ENCODE measurements at regions not wholly inside any gene's neighbourhood (a gene's known extent, or its start where the extent isn't known, plus 50 kb on each side); places are given as distances from the start of the nearest gene placed in this dataset.
A peak's percentile ranks its signal among the peaks of the same experiment; 100 is the strongest.

DNA sequence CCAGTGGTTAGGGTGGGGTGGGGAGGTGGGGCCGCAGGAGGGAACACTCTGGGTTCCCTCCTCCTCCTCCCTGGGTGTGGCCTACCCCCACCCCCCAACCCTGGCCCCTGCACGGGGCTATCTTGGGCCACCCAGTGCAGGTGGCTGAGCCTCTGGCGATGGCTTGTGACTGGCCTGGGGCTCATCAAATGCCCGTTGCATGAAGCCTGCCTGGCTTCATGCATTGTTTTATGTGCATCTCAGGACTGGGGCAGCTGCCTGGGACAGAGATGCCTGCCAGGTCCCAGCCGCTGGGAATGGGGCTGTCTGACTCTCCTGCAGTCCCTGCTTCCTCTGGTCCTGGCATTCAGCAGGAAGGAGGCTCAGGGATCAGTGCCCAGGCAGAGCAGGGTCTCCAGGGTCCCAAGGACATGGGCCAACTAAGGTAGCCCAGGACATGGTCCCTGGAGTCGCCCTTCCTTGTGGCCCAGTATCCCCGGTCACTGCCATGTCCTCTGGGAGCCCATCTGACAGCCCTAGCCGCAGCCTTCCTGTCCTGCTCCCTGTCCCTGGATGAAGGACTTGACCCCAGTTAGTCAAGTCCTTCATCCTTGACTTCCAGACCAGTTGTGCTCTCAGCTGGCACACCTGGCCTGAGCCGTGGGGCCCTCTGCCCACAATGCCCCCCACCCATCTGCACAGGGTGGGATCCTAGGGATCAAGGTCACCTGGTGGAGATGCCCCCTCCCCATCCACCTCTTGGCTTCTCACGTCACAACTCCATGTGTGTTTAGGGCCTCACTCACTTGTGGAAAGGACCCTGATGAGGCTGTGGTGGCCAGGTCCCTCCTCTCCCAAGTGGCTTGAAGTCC is 112.1 kb upstream of the FGF3 start:
- Histone ChIP-seq H3K36me3 (ENCODE audit: control insufficient read depth, insufficient read depth, low read length, severe bottlenecking) (no peaks in the 10 kb centered on the region), H3K4me3 (ENCODE audit: low read length) (no peak overlapping the region), H3K27me3 (replicated peaks; ENCODE audit: control insufficient read depth, insufficient read depth, low read length) (peaks cover 51% of the 10 kb centered on the region), H3K9me3 (ENCODE audit: control insufficient read depth, low read length) (peaks cover 13% of the 10 kb centered on the region), H3K4me1 (ENCODE audit: control insufficient read depth, insufficient read depth, low read length) (no peaks in the 10 kb centered on the region), H3K9ac (ENCODE audit: low read length) (no peak overlapping the region)
- DNase-seq (ENCODE audit: low read depth), result no peak

DNA sequence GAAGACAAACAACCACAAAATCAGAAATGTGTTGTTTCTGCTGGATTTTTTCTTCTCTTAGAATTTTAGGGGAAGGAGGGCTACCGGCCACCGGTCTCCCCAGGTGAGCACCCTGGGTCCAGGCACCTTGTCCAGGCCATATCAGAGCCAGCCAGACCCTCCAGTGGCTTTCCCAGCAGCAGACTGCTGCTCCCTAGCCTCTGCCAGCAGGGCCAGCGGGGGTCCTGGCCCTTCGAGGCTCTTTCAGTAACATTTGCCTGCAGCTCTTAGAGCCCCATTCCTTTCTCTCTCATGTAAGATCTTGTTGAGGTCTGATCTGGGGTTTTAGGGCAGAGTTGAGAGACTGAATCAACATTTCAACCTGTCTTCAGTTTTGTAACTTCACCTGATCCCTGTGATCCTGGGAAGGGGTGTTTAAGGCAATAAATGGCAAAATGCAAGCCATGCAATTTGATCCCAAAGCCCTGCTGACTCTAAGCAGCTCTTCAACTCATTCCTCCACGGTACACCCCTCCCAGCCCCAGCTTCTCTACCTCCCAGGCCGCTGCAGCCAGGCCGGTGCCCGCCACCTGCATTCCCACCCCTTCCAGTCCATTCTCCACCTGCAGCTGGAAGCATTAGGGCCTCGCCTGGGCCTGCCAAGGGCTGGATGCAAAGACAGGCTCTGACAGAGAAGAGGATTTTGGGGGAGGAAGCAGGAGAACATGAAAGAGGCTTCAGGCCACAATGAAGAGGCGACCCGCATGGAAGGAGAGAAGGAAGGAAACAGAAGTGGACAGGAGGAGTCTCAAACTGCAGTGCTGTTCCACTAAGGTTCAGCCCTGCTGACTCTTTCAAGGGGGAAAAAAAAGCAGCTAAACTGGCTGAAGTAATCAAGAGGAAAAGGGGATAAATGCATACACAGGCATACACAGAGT is 113.0 kb upstream of the FGF3 start:
- H3K4me3 ChIP-seq (ENCODE audit: low read length), result no peak overlapping the region

DNA sequence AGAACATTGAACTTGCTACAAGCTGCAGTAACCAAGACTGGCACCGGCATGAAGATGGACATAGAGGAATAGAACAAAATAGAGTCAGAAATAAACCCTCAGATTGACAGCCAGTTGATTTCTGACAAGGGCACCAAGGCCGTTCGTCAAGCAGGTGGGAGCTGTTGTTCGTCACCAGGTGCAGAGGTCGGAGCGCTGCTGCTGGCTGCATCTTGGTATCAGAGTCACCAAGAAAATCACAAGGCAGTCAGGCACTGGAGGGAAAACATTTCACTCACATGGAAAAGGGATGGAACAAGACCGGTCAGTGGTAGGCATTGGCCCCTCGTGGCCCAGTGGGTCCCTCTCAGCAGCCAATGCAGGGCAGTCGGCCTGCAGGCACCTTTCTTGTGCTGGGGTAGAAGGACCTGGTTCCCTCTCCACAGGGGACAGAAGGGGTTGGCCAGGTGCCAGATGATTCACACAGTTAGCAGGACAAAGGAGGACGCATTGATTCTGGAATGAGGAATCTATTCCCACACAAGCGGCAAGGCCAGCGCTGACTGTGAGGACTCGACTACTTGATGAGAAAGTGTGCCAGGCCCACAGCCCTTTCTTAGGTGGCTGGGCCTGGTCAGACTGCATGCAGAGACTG is 115.8 kb upstream of the FGF3 start:
- DNase-seq (ENCODE audit: low read depth), result no peak
- H3K4me3 ChIP-seq (ENCODE audit: low read length), result no peak overlapping the region
- H3K9ac ChIP-seq (ENCODE audit: low read length), result no peak overlapping the region
- no peaks in the 10 kb centered on the region for H3K36me3 ChIP-seq (ENCODE audit: control insufficient read depth, insufficient read depth, low read length, severe bottlenecking)
- H3K4me1 ChIP-seq (ENCODE audit: control insufficient read depth, insufficient read depth, low read length), result peaks cover 9% of the 10 kb centered on the region
- H3K9me3 ChIP-seq (ENCODE audit: control insufficient read depth, low read length), result no peaks in the 10 kb centered on the region
- peaks cover 21% of the 10 kb centered on the region for H3K27me3 ChIP-seq (replicated peaks; ENCODE audit: control insufficient read depth, insufficient read depth, low read length)

More for the DNA sequence above, 113.0 kb upstream of the FGF3 start:
- Histone ChIP-seq H3K9me3 (ENCODE audit: control insufficient read depth, low read length) (peaks cover 13% of the 10 kb centered on the region), H3K9ac (ENCODE audit: low read length) (no peak overlapping the region), H3K36me3 (ENCODE audit: control insufficient read depth, insufficient read depth, low read length, severe bottlenecking) (no peaks in the 10 kb centered on the region), H3K27me3 (replicated peaks; ENCODE audit: control insufficient read depth, insufficient read depth, low read length) (peaks cover 46% of the 10 kb centered on the region), H3K4me1 (ENCODE audit: control insufficient read depth, insufficient read depth, low read length) (no peaks in the 10 kb centered on the region)
- no peak for DNase-seq (ENCODE audit: low read depth)

DNA sequence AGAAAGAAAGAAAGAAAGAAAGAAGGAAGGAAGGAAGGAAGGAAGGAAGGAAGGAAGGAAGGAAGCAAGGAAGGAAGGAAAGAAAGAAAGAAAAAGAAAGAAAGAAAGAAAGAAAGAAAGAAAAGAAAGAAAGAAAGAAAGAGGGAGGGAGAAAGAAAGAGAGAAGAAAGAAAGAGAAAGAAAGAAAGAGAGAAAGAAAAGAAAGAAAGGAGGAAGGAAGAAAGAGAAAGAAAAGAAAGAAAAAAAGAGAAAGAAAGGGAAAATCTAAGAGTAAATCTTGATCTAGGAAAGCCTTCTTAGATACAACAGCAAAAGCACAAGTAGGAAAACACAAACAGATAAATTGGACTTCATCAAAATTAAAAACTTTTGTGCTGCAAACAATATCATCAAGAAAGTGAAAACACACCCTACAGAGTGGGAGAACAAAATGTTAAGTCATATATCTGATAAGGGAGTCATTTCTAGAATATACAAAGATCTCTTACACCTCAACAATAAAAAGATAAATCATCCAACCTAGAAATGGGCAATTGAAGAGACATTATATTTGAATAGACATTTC is 116.8 kb upstream of the FGF3 start:
- Histone ChIP-seq H3K27me3 (replicated peaks; ENCODE audit: control insufficient read depth, insufficient read depth, low read length) (peaks cover 15% of the 10 kb centered on the region), H3K36me3 (ENCODE audit: control insufficient read depth, insufficient read depth, low read length, severe bottlenecking) (no peaks in the 10 kb centered on the region)

DNA sequence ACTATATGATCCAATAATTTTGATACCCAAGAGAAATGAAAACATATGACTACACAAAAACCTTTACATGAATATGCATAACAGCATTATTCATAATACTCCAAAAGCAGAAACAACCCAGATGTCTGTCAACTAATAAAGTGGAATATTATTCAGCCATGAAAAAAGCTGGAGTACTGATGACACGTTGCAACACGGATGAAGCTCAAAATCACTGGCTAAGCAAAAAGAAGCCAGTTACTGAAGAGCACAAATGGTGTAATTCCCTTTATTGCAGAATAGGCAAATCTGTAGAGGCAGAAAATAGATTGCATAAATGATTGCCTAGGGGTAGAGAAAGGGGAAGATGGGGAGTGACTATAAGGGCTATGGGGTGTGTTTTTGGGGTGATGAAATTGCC is 117.6 kb upstream of the FGF3 start:
- H3K27me3 ChIP-seq (replicated peaks; ENCODE audit: control insufficient read depth, insufficient read depth, low read length), result peaks cover 7% of the 10 kb centered on the region
- H3K9me3 ChIP-seq (ENCODE audit: control insufficient read depth, low read length), result no peaks in the 10 kb centered on the region
- DNase-seq (ENCODE audit: low read depth), result no peak
- H3K4me3 ChIP-seq (ENCODE audit: low read length), result no peak overlapping the region
- H3K9ac ChIP-seq (ENCODE audit: low read length), result no peak overlapping the region
- peaks cover 11% of the 10 kb centered on the region for H3K4me1 ChIP-seq (ENCODE audit: control insufficient read depth, insufficient read depth, low read length)
- no peaks in the 10 kb centered on the region for H3K36me3 ChIP-seq (ENCODE audit: control insufficient read depth, insufficient read depth, low read length, severe bottlenecking)

More for the DNA sequence above, 116.8 kb upstream of the FGF3 start:
- Histone ChIP-seq H3K9ac (ENCODE audit: low read length) (no peak overlapping the region), H3K9me3 (ENCODE audit: control insufficient read depth, low read length) (no peaks in the 10 kb centered on the region), H3K4me1 (ENCODE audit: control insufficient read depth, insufficient read depth, low read length) (peaks cover 11% of the 10 kb centered on the region), H3K4me3 (ENCODE audit: low read length) (no peak overlapping the region)
- DNase-seq (ENCODE audit: low read depth), result no peak

DNA sequence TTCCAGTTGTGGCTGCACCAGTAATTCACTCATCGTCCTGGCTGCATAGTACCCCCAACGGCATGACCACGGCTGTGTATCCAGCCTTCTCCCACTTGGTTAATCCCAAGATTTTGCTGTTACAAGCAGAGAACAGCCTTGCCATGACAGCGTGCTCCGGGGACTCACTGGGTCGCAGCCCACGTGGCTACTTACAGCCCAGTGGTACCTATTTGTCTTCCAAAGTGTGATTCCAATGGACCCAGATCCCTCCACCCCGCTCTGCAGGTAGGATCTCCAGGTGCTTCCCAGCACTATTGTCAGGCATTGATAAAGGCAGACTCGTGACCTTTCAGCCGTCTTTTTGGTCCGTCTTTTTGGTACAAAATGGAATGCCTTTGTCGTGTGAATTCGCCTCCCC is 119.0 kb upstream of the FGF3 start:
- H3K9me3 ChIP-seq (ENCODE audit: control insufficient read depth, low read length), result no peaks in the 10 kb centered on the region
- peaks cover 5% of the 10 kb centered on the region for H3K27me3 ChIP-seq (replicated peaks; ENCODE audit: control insufficient read depth, insufficient read depth, low read length)
- H3K9ac ChIP-seq (ENCODE audit: low read length), result no peak overlapping the region
- peaks cover 11% of the 10 kb centered on the region for H3K4me1 ChIP-seq (ENCODE audit: control insufficient read depth, insufficient read depth, low read length)
- no peak for DNase-seq (ENCODE audit: low read depth)
- no peaks in the 10 kb centered on the region for H3K36me3 ChIP-seq (ENCODE audit: control insufficient read depth, insufficient read depth, low read length, severe bottlenecking)
- no peak overlapping the region for H3K4me3 ChIP-seq (ENCODE audit: low read length)

DNA sequence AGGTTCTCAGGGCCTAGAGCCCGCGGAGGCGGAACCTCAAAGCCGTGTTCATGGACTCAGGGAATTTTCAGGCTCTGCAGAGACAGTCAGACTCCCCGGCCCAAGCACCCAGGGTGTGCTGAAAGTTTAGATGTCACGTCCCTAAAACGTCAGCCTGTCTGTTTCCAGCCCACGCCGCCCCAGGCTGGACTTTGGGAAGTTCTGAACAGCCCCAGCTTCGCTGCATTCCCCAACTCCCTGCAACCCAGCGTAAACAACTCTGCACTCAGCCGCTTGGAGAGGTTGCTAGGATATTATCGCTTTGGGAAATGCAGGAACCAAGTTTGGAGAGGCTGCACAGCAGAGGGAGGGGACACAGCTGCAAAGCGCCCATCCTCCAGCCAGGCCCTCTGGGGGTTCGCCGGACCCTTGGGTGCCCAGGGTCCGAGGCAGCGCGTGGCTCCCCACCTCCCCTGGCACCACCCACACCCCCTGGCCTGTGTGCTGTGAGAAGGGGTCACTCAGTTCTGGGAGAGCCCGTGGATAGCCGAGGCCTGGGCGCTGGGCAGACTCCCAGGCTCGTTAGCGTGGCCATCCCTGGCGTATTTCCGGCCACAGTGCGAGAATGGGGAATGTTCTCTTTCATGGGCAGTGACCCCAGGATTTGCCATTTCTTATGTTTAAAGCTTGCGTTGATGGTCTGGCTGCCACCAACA is 120.5 kb upstream of the FGF3 start:
- H3K36me3 ChIP-seq (ENCODE audit: control insufficient read depth, insufficient read depth, low read length, severe bottlenecking), result no peaks in the 10 kb centered on the region
- H3K9ac ChIP-seq (ENCODE audit: low read length), result peak overlapping the region; percentile 1
- peak overlapping the region; percentile 35 for H3K4me3 ChIP-seq (ENCODE audit: low read length)
- no peaks in the 10 kb centered on the region for H3K9me3 ChIP-seq (ENCODE audit: control insufficient read depth, low read length)
- H3K27me3 ChIP-seq (replicated peaks; ENCODE audit: control insufficient read depth, insufficient read depth, low read length), result peaks cover 12% of the 10 kb centered on the region
- DNase-seq (ENCODE audit: low read depth), result no peak
- H3K4me1 ChIP-seq (ENCODE audit: control insufficient read depth, insufficient read depth, low read length), result peaks cover 11% of the 10 kb centered on the region

DNA sequence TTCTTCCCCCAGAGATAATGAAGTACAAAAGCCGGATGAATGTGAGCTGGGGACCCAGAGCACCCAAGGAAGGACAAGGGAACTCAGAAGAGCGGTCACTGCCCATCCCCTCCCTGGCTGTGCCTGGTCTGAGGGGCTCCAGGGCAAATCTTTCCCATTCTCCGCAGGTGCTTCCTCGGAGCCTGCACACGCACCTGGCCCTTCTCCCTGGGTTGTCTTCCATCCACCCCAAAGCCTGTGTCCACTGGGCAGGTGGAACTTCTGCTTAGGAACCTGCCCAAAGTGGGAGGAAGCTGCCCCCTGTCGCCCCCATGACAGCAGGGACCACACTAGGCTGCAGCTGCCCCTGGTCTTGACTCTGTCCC is 121.0 kb upstream of the FGF3 start:
- peaks cover 12% of the 10 kb centered on the region for H3K27me3 ChIP-seq (replicated peaks; ENCODE audit: control insufficient read depth, insufficient read depth, low read length)
- H3K4me3 ChIP-seq (ENCODE audit: low read length), result no peak overlapping the region
- no peak for DNase-seq (ENCODE audit: low read depth)
- no peak overlapping the region for H3K9ac ChIP-seq (ENCODE audit: low read length)
- no peaks in the 10 kb centered on the region for H3K36me3 ChIP-seq (ENCODE audit: control insufficient read depth, insufficient read depth, low read length, severe bottlenecking)
- H3K9me3 ChIP-seq (ENCODE audit: control insufficient read depth, low read length), result no peaks in the 10 kb centered on the region
- H3K4me1 ChIP-seq (ENCODE audit: control insufficient read depth, insufficient read depth, low read length), result peaks cover 11% of the 10 kb centered on the region

DNA sequence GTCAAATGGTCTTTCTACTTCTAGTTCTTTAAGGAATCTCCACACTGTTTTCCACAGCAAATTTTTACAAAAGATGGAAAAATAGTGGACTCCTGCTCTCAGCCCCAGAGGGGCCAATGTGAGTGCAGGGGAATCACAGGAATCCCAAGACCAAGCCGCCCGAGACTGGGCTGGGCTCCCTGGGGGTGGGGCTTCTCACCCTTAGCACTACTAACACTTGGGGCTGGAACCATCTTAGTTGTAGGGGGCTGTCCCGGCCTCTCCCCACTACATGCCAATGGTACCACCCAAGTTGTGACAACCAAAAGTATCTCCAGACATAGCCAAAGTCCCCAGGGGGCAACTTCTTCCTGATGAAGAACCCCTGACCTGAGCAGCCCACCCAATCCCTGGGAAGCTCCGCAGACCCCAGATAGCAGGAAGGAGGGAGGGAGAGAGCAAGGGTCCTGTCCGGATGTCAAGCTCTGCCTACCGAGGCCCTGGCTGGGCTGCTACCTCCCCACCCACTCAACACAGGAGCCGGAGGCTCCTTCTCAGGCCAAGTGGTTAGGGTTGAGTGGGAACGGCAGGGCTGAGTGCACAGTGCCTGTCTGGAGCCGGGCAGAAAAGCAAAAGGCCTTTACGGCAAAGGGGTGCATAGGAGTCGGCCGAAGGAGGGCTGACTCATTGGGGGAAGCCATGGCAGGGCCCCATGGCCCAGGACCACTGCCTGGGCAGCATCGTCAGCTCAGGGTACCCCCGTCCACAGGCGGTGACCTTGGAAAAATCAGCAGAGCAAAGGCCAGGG is 122.5 kb upstream of the FGF3 start:
- no peak for DNase-seq (ENCODE audit: low read depth)
- Histone ChIP-seq H3K36me3 (ENCODE audit: control insufficient read depth, insufficient read depth, low read length, severe bottlenecking) (no peaks in the 10 kb centered on the region), H3K9ac (ENCODE audit: low read length) (no peak overlapping the region), H3K4me3 (ENCODE audit: low read length) (no peak overlapping the region), H3K9me3 (ENCODE audit: control insufficient read depth, low read length) (no peaks in the 10 kb centered on the region), H3K27me3 (replicated peaks; ENCODE audit: control insufficient read depth, insufficient read depth, low read length) (peaks cover 18% of the 10 kb centered on the region), H3K4me1 (ENCODE audit: control insufficient read depth, insufficient read depth, low read length) (peaks cover 11% of the 10 kb centered on the region)

DNA sequence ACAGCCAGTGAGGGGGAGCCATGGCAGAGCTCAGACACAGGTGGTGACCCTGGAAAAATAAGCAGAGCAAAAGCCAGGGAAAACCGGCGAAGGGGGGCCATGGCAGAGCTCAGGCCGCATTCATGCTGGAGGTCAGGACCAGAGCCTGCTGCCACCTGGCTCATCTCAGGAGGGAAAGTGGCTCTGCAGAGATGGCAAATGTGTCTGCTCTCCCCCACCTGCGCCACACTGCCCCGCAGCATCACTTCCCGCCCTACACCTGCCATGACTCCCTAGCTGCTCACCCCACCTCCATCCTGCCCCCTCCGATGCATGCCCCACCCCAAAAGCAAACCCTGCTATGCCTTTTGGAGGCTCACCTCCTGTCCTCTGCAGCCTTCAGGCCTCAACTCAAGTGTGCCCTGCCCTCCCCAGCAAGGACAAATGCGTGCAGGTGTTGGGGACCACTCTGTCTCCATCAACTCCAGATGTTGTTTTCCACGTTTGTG is 123.2 kb upstream of the FGF3 start:
- H3K9ac ChIP-seq (ENCODE audit: low read length), result no peak overlapping the region
- H3K27me3 ChIP-seq (replicated peaks; ENCODE audit: control insufficient read depth, insufficient read depth, low read length), result peaks cover 18% of the 10 kb centered on the region
- H3K9me3 ChIP-seq (ENCODE audit: control insufficient read depth, low read length), result no peaks in the 10 kb centered on the region
- no peak overlapping the region for H3K4me3 ChIP-seq (ENCODE audit: low read length)
- H3K36me3 ChIP-seq (ENCODE audit: control insufficient read depth, insufficient read depth, low read length, severe bottlenecking), result no peaks in the 10 kb centered on the region
- peaks cover 11% of the 10 kb centered on the region for H3K4me1 ChIP-seq (ENCODE audit: control insufficient read depth, insufficient read depth, low read length)
- no peak for DNase-seq (ENCODE audit: low read depth)

Data from adipocyte (in vitro differentiated cells).